Lung (tissue), 11 donors: ENCODE measurements at regions not wholly inside any gene's neighbourhood (a gene's known extent, or its start where the extent isn't known, plus 50 kb on each side); places are given as distances from the start of the nearest gene placed in this dataset.

Experiments
- ATAC-seq: fragments of 200-7000 bp; cut with Tn5 transposase; one replicate; pipeline ENCODE4 v1.9.1; 2020; ENCODE audit warnings: moderate number of reproducible peaks; ENCODE audit not compliant: insufficient read depth, low FRiP score
- DNase-seq, 3 donors: peaks; one replicate each; pipeline ENCODE4 v3.0.0-alpha.2; 2013 to 2017
- H3K27ac ChIP-seq, 2 donors: one replicate each; pipeline ENCODE4 v1.5.1; 2013; ENCODE audit warnings: mild to moderate bottlenecking in 2 of 2, moderate library complexity in 2 of 2, control low read depth in 1 of 2, inconsistent platforms in 1 of 2, low read depth in 1 of 2, low read length in 1 of 2
- H3K27me3 ChIP-seq, 3 donors: one replicate each; pipeline ENCODE4 v1.5.1; 2013; ENCODE audit warnings: low read length in 2 of 3; ENCODE audit not compliant: control insufficient read depth in 3 of 3, insufficient read depth in 3 of 3
- H3K36me3 ChIP-seq, 4 donors: one replicate each; pipeline ENCODE4 v1.5.1; 2013; ENCODE audit warnings: low read length in 4 of 4, mild to moderate bottlenecking in 1 of 4, moderate library complexity in 1 of 4; ENCODE audit not compliant: control insufficient read depth in 4 of 4, insufficient read depth in 4 of 4
- H3K4me1 ChIP-seq, 5 donors: one replicate each; pipeline ENCODE4 v1.5.1; 2013; ENCODE audit warnings: low read length in 5 of 5, mild to moderate bottlenecking in 2 of 5, moderate library complexity in 1 of 5; ENCODE audit not compliant: control insufficient read depth in 5 of 5, insufficient read depth in 5 of 5
- H3K4me3 ChIP-seq: one replicate; pipeline ENCODE4 v1.5.1; 2013; ENCODE audit warnings: mild to moderate bottlenecking, control low read depth, moderate library complexity
- H3K9ac ChIP-seq, 2 donors: one replicate each; pipeline ENCODE4 v1.5.1; 2013; ENCODE audit warnings: low read length in 2 of 2, control low read depth in 1 of 2; ENCODE audit not compliant: insufficient read depth in 1 of 2
- H3K9me3 ChIP-seq, 4 donors: one replicate each; pipeline ENCODE4 v1.5.1; 2013; ENCODE audit warnings: low read length in 3 of 4, mild to moderate bottlenecking in 1 of 4, moderate library complexity in 1 of 4; ENCODE audit not compliant: control insufficient read depth in 4 of 4, insufficient read depth in 3 of 4
- WGBS, 2 donors: extraction: QIAGEN DNeasy Blood & Tissue Kit; methylation state at CpG; one replicate each; pipeline ENCODE4 v1.1.7; 2013; 5-methylcytosine and 5-hydroxymethylcytosine counted together
- TF ChIP-seq, protein P1 (sequence below): IDR thresholded peaks from 2 replicates; pipeline ENCODE4 v1.5.1; 2012; ENCODE audit warnings: mild to moderate bottlenecking; ENCODE audit errors: control extremely low read depth, extremely low read depth
- donor health status: control.
- donor health status: control.
- donor health status: Bipolar disorder and iron deficiency.
- donor health status: healthy.
- donor health status: DM: yes; HTN: yes; CAD: no.

DNA sequence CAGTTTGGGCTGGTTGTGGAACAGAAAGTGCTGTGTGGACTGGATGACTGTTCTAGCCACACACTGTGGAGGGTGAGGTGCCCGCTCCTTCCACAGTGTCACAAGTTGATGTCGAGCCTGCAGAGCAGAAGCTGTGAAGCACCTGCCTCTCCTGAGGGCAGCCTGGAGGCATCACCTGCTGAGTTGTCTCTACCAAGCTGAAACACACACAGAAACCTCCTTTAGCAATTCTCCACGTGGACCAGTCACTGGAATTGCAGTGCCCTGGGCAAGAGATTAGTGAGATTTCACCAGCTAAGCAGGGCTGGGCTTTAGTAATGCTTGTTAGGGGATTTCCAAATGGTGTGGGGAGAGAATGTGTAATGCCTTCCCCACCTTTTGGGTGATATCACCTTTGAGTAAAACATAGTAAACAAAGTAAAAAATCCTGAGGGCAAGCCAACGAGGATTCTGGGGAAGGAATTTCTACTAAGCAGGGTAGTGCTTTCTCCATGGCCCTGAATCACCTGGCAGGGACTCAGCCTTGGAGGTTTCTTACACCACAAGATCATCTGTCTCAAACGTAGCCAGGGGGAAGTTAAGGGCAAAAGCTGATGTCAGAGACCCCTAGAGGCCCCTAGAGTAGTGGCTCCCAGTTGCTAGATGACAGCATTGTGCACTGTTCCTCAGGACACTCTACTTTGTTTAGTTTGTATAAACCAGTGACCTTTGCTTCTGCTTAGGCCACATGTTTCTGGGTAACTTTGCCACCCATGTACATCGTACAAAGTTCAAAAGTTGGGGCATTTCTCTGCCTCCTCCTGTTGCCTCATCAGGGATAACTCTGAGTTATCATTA is 233.1 kb upstream of the IGFBP3 start:
- no peak overlapping the region for H3K4me3 ChIP-seq
- H3K27ac ChIP-seq, result no peak overlapping the region
- 70 to 71% methylated on average over 6 of the region's 6 CpGs for WGBS, 2 donors
- no peak overlapping the region for H3K9ac ChIP-seq
- no peak for DNase-seq
- no peaks in the 10 kb centered on the region for H3K9me3 ChIP-seq
- H3K36me3 ChIP-seq, result no peaks in the 10 kb centered on the region
- peak; percentile 11 for ATAC-seq
- TF ChIP-seq, protein P1, sequence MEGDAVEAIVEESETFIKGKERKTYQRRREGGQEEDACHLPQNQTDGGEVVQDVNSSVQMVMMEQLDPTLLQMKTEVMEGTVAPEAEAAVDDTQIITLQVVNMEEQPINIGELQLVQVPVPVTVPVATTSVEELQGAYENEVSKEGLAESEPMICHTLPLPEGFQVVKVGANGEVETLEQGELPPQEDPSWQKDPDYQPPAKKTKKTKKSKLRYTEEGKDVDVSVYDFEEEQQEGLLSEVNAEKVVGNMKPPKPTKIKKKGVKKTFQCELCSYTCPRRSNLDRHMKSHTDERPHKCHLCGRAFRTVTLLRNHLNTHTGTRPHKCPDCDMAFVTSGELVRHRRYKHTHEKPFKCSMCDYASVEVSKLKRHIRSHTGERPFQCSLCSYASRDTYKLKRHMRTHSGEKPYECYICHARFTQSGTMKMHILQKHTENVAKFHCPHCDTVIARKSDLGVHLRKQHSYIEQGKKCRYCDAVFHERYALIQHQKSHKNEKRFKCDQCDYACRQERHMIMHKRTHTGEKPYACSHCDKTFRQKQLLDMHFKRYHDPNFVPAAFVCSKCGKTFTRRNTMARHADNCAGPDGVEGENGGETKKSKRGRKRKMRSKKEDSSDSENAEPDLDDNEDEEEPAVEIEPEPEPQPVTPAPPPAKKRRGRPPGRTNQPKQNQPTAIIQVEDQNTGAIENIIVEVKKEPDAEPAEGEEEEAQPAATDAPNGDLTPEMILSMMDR, result no peak
- no peaks in the 10 kb centered on the region for H3K4me1 ChIP-seq
- no peaks in the 10 kb centered on the region for H3K27me3 ChIP-seq

GRCh38 chr7:46153583-46153950 is 232.5 kb upstream of the IGFBP3 start:
- TF ChIP-seq, protein P1, result no peak
- H3K27ac ChIP-seq, result no peak overlapping the region
- no peak for ATAC-seq
- no peaks in the 10 kb centered on the region for H3K4me1 ChIP-seq
- H3K9me3 ChIP-seq, result no peaks in the 10 kb centered on the region
- no peak overlapping the region for H3K9ac ChIP-seq
- no peaks in the 10 kb centered on the region for H3K36me3 ChIP-seq
- no peak overlapping the region for H3K4me3 ChIP-seq
- WGBS, 2 donors, result 62 to 68% methylated on average over 1 of the region's 1 CpG
- DNase-seq, result peak in 1 of 3 donors; percentile 24
- no peaks in the 10 kb centered on the region for H3K27me3 ChIP-seq

DNA sequence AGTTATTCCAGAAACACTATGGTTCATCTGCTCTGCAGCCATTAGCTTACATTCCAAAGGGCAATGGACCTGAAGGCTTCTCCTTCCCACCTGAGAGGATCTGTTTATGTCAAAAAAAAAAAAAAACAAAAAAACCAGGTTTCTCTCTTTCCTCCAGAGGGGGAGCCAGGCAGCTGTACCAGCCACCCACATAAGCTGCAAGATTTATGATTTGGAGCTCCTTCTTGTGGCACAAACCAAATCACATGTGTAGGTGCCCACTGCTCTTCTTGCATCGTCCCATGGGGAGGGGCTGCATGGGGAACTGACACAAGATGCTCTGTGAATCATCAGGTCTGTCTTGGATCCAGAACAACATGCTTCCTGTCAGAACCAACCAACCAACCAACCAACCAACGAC is 231.6 kb upstream of the IGFBP3 start:
- Histone ChIP-seq H3K9me3 (no peaks in the 10 kb centered on the region), H3K9ac (no peak overlapping the region), H3K27me3 (no peaks in the 10 kb centered on the region), H3K36me3 (no peaks in the 10 kb centered on the region), H3K4me3 (no peak overlapping the region), H3K4me1 (no peaks in the 10 kb centered on the region), H3K27ac (no peak overlapping the region)
- DNase-seq (no peak), ATAC-seq (no peak)
- WGBS, 2 donors, result 74 to 82% methylated on average over 2 of the region's 2 CpGs
- TF ChIP-seq, protein P1, result no peak

- no peaks in the 10 kb centered on the region for H3K9me3 ChIP-seq
- TF ChIP-seq, protein P1, result no peak
- no peaks in the 10 kb centered on the region for H3K36me3 ChIP-seq
- H3K27ac ChIP-seq, result no peak overlapping the region
- no peak overlapping the region for H3K4me3 ChIP-seq
- no peaks in the 10 kb centered on the region for H3K4me1 ChIP-seq
- no peak overlapping the region for H3K9ac ChIP-seq
- no peak for DNase-seq
- no peak for ATAC-seq
- no peaks in the 10 kb centered on the region for H3K27me3 ChIP-seq
Measured at GRCh38 chr7:46150721-46151120, 229.6 kb upstream of the IGFBP3 start.
